Lung (tissue), 11 donors: ENCODE measurements at regions not wholly inside any gene's neighbourhood (a gene's known extent, or its start where the extent isn't known, plus 50 kb on each side); places are given as distances from the start of the nearest gene placed in this dataset.

Experiments
- ATAC-seq: fragments of 200-7000 bp; cut with Tn5 transposase; one replicate; pipeline ENCODE4 v1.9.1; 2020; ENCODE audit warnings: moderate number of reproducible peaks; ENCODE audit not compliant: insufficient read depth, low FRiP score
- DNase-seq, 3 donors: peaks; one replicate each; pipeline ENCODE4 v3.0.0-alpha.2; 2013 to 2017
- H3K27ac ChIP-seq, 2 donors: one replicate each; pipeline ENCODE4 v1.5.1; 2013; ENCODE audit warnings: mild to moderate bottlenecking in 2 of 2, moderate library complexity in 2 of 2, control low read depth in 1 of 2, inconsistent platforms in 1 of 2, low read depth in 1 of 2, low read length in 1 of 2
- H3K27me3 ChIP-seq, 3 donors: one replicate each; pipeline ENCODE4 v1.5.1; 2013; ENCODE audit warnings: low read length in 2 of 3; ENCODE audit not compliant: control insufficient read depth in 3 of 3, insufficient read depth in 3 of 3
- H3K36me3 ChIP-seq, 4 donors: one replicate each; pipeline ENCODE4 v1.5.1; 2013; ENCODE audit warnings: low read length in 4 of 4, mild to moderate bottlenecking in 1 of 4, moderate library complexity in 1 of 4; ENCODE audit not compliant: control insufficient read depth in 4 of 4, insufficient read depth in 4 of 4
- H3K4me1 ChIP-seq, 5 donors: one replicate each; pipeline ENCODE4 v1.5.1; 2013; ENCODE audit warnings: low read length in 5 of 5, mild to moderate bottlenecking in 2 of 5, moderate library complexity in 1 of 5; ENCODE audit not compliant: control insufficient read depth in 5 of 5, insufficient read depth in 5 of 5
- H3K4me3 ChIP-seq: one replicate; pipeline ENCODE4 v1.5.1; 2013; ENCODE audit warnings: mild to moderate bottlenecking, control low read depth, moderate library complexity
- H3K9ac ChIP-seq, 2 donors: one replicate each; pipeline ENCODE4 v1.5.1; 2013; ENCODE audit warnings: low read length in 2 of 2, control low read depth in 1 of 2; ENCODE audit not compliant: insufficient read depth in 1 of 2
- H3K9me3 ChIP-seq, 4 donors: one replicate each; pipeline ENCODE4 v1.5.1; 2013; ENCODE audit warnings: low read length in 3 of 4, mild to moderate bottlenecking in 1 of 4, moderate library complexity in 1 of 4; ENCODE audit not compliant: control insufficient read depth in 4 of 4, insufficient read depth in 3 of 4
- CTCF ChIP-seq: IDR thresholded peaks from 2 replicates; pipeline ENCODE4 v1.5.1; 2012; ENCODE audit warnings: mild to moderate bottlenecking; ENCODE audit errors: control extremely low read depth, extremely low read depth
- WGBS, 2 donors: extraction: QIAGEN DNeasy Blood & Tissue Kit; methylation state at CpG; one replicate each; pipeline ENCODE4 v1.1.7; 2013; 5-methylcytosine and 5-hydroxymethylcytosine counted together
- donor health status: control.
- donor health status: control.
- donor health status: Bipolar disorder and iron deficiency.
- donor health status: healthy.
- donor health status: DM: yes; HTN: yes; CAD: no.

GRCh38 chr6:924661-925060, 231.7 kb upstream of the EXOC2 start:
- peaks cover 0 to 24% (median 10%) of the 10 kb centered on the region in 4 donors for H3K9me3 ChIP-seq

GRCh38 chr6:921400-921799, 228.5 kb upstream of the EXOC2 start:
- WGBS, 2 donors, result 86 to 87% methylated on average over 4 of the region's 4 CpGs

More at GRCh38 chr6:924661-925060, 231.7 kb upstream of the EXOC2 start:
- DNase-seq (no peak), ATAC-seq (no peak)
- Histone ChIP-seq H3K36me3 (no peaks in the 10 kb centered on the region), H3K27ac (no peak overlapping the region), H3K27me3 (no peaks in the 10 kb centered on the region), H3K4me1 (no peaks in the 10 kb centered on the region), H3K4me3 (no peak overlapping the region), H3K9ac (no peak overlapping the region)
- WGBS, 2 donors, result 74 to 79% methylated on average over 9 of the region's 9 CpGs
- TF ChIP-seq CTCF, result no peak

GRCh38 chr6:920512-920911, 227.6 kb upstream of the EXOC2 start:
- Histone ChIP-seq H3K4me3 (no peak overlapping the region), H3K36me3 (no peaks in the 10 kb centered on the region), H3K27ac (no peak overlapping the region), H3K4me1 (no peaks in the 10 kb centered on the region), H3K9me3 (peaks cover 0 to 29% (median 12%) of the 10 kb centered on the region in 4 donors), H3K27me3 (no peaks in the 10 kb centered on the region), H3K9ac (no peak overlapping the region)
- ATAC-seq (no peak), DNase-seq (no peak)
- no peak for TF ChIP-seq CTCF
- 89 to 94% methylated on average over 9 of the region's 9 CpGs for WGBS, 2 donors

More at GRCh38 chr6:921400-921799, 228.5 kb upstream of the EXOC2 start:
- DNase-seq (no peak), ATAC-seq (no peak)
- Histone ChIP-seq H3K4me3 (no peak overlapping the region), H3K9ac (no peak overlapping the region), H3K4me1 (no peaks in the 10 kb centered on the region), H3K36me3 (no peaks in the 10 kb centered on the region), H3K27ac (no peak overlapping the region), H3K9me3 (peaks cover 0 to 29% (median 12%) of the 10 kb centered on the region in 4 donors), H3K27me3 (no peaks in the 10 kb centered on the region)
- no peak for TF ChIP-seq CTCF

- no peak overlapping the region for H3K4me3 ChIP-seq
- H3K9me3 ChIP-seq, result peaks cover 0 to 29% (median 12%) of the 10 kb centered on the region in 4 donors
- H3K27me3 ChIP-seq, result no peaks in the 10 kb centered on the region
- H3K27ac ChIP-seq, result no peak overlapping the region
- no peaks in the 10 kb centered on the region for H3K36me3 ChIP-seq
- DNase-seq, result no peak
- H3K4me1 ChIP-seq, result no peaks in the 10 kb centered on the region
- no peak overlapping the region for H3K9ac ChIP-seq
- no peak for TF ChIP-seq CTCF
- ATAC-seq, result no peak
- 83 to 91% methylated on average over 1 of the region's 1 CpG for WGBS, 2 donors
These were observed 226.6 kb upstream of the EXOC2 start for GRCh38 chr6:919500-919899.
